NCI-H2107 treated with DMSO at 0.1 percent for 48 hours (cell line): ENCODE measurements at regions not wholly inside any gene's neighbourhood (a gene's known extent, or its start where the extent isn't known, plus 50 kb on each side); places are given as distances from the start of the nearest gene placed in this dataset.
A peak's percentile ranks its signal among the peaks of the same experiment; 100 is the strongest.

Experiments used
- DNase-seq: peaks from one replicate; lab custom pipeline; 2025; ENCODE audit not compliant: unreplicated experiment; lab: John Stamatoyannopoulos, UW

DNA sequence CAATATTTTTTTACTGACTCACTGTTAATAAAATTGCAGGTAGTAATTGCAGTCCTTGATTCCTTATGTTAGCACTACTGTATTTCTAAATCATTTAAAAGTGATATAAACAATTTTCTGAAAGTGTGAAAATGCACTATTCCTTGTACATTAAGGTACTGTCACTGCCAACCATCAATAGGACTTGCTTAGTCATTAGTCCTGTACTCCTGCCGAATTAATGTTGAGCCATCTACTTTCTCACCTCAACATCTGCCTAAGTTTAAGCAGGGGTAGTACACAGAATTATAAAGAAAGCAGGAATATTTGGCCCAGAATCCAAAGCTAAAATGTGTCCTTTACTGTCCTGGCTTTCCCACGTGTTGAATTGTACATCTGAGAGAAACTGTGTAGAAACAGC, 87.0 kb upstream of the TRPC3 start:
- DNase-seq, result no peak

DNA sequence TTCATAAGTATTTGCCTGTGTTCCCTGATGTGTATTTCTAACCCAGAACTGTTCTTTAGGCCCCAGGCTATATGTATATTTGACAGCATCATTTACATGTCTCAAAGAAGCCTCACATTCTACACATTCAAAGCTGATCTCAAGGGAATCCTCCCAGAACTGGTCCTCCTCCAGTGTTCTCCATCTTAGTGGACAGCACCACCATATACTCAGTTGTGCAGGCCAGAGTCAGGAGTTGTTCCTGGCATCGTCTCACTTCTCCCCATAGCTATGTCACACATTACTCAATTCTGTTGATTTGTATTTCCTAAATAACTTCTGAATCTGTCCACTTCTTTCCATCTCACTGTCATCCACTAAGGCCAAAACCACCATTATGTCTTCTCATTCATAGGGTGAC, 82.8 kb upstream of the TRPC3 start:
- DNase-seq, result no peak

DNA sequence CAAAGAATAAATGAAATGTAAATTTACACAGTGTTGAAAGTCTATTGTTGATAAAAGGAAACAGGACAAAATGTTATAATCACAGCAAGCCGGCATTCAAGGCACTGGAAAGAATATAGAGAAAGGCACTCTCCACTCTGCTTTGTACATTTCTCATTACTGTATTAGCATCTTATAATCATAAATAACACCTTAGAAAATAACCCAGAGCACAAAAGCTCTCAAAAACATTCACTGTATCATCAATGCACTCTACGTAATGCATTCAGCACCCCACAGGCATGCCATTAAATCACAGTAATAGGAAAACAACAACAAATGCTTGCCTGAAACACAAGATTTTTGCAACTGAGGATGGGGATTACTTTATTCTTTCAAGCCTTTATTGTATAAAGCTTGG, 75.3 kb upstream of the TRPC3 start:
- no peak for DNase-seq

DNA sequence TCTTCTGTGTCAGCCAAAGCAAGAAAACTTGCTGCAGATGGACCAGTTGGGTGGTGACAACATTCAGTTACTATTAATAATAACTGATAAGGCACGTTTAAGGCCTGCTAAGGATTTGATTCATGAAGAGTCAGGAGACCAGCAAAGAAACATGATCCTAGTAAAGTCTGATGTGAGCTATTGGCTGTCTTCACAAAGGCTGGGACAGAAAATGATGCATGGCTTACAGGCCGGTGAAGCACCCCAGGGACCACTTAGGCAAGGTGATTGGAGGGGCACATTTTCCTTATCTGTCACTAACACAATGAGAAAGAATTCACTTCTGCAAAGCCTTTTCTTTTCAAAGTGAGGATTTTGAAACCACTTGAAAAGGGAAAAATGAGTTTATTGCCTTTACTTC, 65.4 kb upstream of the TRPC3 start:
- peak; percentile 27 for DNase-seq

DNA sequence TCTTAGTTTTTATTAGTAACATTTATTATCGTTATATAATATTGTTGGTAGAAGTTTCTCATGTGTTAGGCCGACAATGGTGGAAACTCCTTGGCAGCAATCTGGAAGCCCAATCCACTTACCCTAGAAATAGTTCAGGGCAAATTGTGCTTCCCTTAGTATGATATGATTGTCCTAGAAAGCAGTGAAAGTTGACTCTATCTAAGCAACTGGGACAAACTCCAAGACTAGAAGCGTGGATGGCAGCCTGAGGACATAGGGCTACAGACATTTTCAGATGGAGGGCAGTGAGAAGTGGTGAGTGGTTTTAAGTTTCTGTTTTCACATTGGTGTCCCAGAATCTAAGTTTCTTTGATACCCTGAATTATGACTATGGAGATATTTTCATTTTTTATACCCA, 63.3 kb upstream of the TRPC3 start:
- no peak for DNase-seq

DNA sequence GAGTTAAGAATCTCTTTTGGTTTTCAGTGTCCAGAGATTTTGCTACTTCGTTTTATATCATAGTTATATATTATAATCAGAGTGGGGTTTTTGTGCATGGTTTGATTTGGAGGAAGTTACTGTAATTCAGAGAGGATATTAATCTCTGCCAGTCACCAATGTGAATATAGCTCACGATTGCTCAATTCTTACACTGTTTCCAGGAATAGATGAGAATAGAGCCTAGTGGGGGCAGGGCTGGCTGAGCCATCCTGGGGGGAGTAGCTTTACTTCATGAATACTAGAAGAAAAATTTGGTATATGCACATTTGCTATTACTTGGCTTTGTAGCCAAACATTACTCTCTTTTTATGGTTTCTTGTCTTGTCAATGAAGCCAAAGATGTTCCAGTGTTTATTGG, 60.9 kb upstream of the TRPC3 start:
- DNase-seq, result no peak

DNA sequence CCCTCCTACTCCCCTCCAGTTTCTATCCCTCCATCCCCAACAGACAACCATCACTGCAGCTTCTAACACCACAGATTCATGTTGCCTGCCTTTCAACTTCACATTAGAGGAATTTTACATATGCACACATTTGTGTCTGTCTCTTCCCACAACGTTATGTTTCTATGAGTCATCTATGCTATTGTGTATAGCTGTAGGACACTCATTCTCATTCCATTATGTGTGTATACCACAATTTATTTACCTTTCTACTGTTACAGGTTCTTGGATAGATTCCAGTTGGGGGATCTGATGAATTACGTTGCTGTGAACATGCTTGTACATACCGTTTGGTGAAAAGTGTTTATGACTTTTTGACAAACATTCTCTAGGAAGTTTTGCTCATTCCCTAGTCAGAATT, 58.8 kb upstream of the TRPC3 start:
- DNase-seq, result no peak

DNA sequence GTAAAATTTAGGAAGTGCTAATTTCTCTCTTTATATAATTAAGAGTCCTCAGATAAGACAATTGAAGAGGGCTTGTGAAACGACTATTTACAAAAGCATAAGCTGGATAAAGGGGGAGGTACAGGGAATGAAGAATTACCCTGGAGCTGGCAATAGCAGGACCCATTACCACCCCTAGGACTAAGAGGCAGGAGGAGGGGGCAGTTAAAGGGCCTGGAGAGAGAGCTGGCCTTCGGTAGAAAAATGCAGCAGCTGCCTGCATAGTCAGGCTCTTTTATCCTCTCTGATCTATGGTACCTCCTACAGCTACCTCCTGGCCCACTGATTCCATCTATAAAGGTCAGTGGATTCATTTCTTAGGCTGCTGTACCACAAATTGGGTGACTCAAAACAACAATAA, 57.7 kb upstream of the TRPC3 start:
- DNase-seq, result no peak

DNA sequence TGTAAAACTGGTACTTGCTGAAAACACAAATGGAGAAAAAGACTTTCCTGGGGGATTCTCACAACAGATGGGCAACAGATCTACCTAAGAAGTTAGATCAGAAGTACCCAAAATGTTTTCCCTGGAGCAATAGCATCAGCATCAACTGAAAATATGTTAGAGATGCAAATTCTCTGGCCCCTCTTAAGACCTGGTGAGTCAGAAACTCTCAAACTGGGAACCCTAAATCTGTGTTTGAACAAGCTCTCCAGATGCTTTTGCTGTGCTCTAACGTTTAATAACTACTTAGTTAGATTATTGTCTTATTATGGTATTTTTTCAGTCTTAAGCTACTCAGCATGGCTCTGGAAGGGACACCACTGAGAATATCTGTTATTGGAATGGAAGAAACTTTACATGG, 55.2 kb upstream of the TRPC3 start:
- no peak for DNase-seq

DNA sequence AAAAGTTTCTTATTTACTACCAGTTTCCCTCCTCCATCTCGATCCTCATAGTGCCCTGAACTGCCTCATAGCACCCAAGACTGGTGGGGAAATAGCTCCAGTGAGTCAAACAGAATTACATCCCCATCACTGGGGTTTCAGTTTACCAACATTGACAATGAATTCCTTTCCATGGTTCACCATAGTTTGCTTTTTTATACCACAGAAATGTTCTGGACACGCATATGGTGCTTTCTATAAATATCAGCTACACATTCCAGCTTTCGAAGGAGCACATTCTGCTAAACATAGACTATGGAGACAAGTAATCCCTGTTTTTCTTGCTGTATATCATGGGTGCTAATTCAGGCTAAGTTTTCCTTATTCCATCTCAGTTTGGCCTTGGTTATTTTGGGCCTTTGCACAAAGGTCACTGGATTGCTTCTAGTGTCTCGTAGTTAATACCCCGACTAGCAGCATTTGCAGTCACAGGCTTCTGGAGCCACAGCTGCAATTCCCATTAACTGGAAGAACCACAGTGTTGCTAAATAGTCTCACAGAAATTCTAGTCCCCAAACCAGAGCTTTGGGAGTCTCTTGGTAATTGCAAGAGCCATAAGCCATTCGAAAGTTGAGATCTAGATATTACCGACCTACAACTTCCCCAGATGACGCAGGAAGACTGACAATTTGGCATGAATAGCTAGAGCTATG, 53.4 kb upstream of the TRPC3 start:
- no peak for DNase-seq

DNA sequence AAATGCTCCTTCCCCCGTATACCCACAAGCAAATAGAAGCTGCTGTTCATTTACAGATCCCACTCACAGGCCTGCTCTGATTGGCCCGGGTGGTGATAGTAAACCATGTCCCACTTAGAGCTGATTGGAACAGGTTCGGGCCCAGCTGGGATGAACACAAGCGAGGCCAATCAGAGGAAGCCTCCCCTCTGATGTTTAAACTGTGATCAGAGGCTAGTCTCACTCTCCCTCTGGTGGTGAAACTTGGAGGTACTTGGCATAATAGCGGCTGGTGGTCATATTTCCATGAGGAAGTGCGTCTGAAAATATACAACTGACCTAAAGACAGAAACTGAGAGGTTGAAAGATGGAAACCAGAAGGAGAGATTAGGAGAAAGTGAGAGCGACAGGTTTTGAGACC, 51.5 kb upstream of the TRPC3 start:
- no peak for DNase-seq
